ENCODE measurements at regions not wholly inside any gene's neighbourhood (a gene's known extent, or its start where the extent isn't known, plus 50 kb on each side); places are given as distances from the start of the nearest gene placed in this dataset.

DNA sequence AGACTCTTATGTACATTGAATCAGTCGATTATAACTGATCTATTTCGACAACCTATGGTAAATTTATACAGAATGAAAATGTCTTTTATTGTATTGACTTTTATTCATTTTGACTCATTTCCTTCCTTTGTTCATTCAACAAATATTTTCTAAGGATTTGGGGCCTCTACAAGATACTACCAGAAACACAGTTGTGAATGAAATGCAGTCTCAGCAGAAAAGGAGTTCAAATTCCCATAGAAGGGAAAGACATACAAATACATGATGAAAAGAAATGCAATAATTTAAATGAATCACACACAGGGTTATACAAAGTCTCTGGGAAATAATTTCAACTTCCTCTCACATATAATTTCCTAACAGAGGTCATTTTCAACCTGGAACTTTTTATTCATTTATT lies 134.0 kb upstream of the SEMA3A start:
- TF ChIP-seq, protein P1, sequence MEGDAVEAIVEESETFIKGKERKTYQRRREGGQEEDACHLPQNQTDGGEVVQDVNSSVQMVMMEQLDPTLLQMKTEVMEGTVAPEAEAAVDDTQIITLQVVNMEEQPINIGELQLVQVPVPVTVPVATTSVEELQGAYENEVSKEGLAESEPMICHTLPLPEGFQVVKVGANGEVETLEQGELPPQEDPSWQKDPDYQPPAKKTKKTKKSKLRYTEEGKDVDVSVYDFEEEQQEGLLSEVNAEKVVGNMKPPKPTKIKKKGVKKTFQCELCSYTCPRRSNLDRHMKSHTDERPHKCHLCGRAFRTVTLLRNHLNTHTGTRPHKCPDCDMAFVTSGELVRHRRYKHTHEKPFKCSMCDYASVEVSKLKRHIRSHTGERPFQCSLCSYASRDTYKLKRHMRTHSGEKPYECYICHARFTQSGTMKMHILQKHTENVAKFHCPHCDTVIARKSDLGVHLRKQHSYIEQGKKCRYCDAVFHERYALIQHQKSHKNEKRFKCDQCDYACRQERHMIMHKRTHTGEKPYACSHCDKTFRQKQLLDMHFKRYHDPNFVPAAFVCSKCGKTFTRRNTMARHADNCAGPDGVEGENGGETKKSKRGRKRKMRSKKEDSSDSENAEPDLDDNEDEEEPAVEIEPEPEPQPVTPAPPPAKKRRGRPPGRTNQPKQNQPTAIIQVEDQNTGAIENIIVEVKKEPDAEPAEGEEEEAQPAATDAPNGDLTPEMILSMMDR (IDR thresholded peaks at IDR 0.05; ENCODE audit: unreplicated experiment), result no peak
- Mint-ChIP-seq H3K27ac (ENCODE audit: unreplicated experiment) (no peak overlapping the region), H3K4me1 (ENCODE audit: unreplicated experiment) (no peaks in the 10 kb centered on the region), H3K36me3 (ENCODE audit: low read depth, unreplicated experiment) (no peaks in the 10 kb centered on the region), H3K4me3 (ENCODE audit: unreplicated experiment) (no peak overlapping the region), H3K9me3 (ENCODE audit: unreplicated experiment) (no peaks in the 10 kb centered on the region), H3K27me3 (ENCODE audit: unreplicated experiment) (no peaks in the 10 kb centered on the region)
- DNase-seq (ENCODE audit: low spot score), result no peak

DNA sequence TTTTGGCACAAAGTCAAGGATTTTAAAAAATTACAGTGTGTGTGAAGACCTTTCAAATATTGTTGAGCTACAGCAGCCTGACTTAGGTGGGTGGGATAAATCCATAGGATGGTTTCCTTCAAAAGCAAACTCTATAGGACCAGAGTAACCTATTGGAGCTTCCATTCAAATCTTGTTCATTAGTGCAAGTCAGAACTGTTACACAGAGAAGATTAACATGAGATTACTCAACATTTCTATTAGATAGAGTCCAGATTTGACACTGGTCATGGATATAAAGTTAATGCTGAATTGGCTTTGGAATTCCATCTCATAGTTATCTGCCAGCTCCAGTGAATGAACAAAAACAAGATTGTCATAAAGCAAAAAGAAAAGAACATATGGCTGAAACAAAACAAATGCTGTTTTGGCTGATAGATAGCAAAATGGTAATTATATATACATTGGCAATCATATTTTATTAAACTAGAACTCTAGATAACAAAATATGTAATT lies 129.6 kb upstream of the SEMA3A start:
- no peaks in the 10 kb centered on the region for H3K36me3 Mint-ChIP-seq (ENCODE audit: low read depth, unreplicated experiment)
- H3K27me3 Mint-ChIP-seq (ENCODE audit: unreplicated experiment), result no peaks in the 10 kb centered on the region
- no peaks in the 10 kb centered on the region for H3K4me1 Mint-ChIP-seq (ENCODE audit: unreplicated experiment)
- H3K9me3 Mint-ChIP-seq (ENCODE audit: unreplicated experiment), result no peaks in the 10 kb centered on the region
- H3K27ac Mint-ChIP-seq (ENCODE audit: unreplicated experiment), result no peak overlapping the region
- no peak overlapping the region for H3K4me3 Mint-ChIP-seq (ENCODE audit: unreplicated experiment)
- no peak for DNase-seq (ENCODE audit: low spot score)
- TF ChIP-seq, protein P1 (IDR thresholded peaks at IDR 0.05; ENCODE audit: unreplicated experiment), result no peak

DNA sequence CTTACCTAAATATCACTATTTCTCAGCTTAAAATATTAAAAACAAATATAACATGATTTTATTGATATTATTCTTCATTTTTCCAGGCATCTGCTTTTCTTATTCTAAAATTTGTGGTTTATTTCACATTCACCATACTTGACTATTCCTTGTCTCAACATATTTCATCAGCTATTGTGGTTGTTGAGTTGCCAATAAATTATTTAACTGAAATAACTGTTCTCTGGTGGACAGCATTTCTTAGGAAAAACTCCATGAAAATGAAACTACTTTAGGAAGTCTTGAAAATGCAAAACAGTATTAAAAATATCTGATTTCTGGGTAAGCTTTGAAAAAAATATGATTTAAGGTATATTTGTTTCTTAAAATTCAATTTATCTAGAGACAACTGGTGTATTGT lies 122.9 kb upstream of the SEMA3A start:
- TF ChIP-seq, protein P1 (IDR thresholded peaks at IDR 0.05; ENCODE audit: unreplicated experiment), result no peak
- Mint-ChIP-seq H3K4me3 (ENCODE audit: unreplicated experiment) (no peak overlapping the region), H3K36me3 (ENCODE audit: low read depth, unreplicated experiment) (no peaks in the 10 kb centered on the region), H3K9me3 (ENCODE audit: unreplicated experiment) (no peaks in the 10 kb centered on the region), H3K27ac (ENCODE audit: unreplicated experiment) (no peak overlapping the region), H3K27me3 (ENCODE audit: unreplicated experiment) (no peaks in the 10 kb centered on the region), H3K4me1 (ENCODE audit: unreplicated experiment) (no peaks in the 10 kb centered on the region)
- no peak for DNase-seq (ENCODE audit: low spot score)

DNA sequence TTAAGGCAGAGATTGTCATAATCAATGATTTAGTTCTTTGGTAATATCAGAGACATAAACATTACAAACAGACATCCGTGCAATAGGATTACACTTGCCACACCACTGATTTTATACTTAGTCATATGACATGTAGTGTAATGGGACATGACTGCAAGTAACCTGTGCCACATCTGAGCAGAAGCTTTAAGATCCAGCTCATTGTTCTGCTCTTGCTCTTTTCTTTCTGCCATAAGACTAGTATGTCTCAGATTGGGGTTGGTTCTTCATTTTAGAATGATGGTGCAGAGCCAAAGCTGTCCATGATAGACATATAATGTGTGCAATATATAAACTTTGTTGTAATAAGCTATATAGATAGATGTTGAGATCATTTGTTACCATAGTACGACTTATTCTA lies 119.7 kb upstream of the SEMA3A start:
- no peaks in the 10 kb centered on the region for H3K36me3 Mint-ChIP-seq (ENCODE audit: low read depth, unreplicated experiment)
- no peaks in the 10 kb centered on the region for H3K4me1 Mint-ChIP-seq (ENCODE audit: unreplicated experiment)
- H3K27me3 Mint-ChIP-seq (ENCODE audit: unreplicated experiment), result no peaks in the 10 kb centered on the region
- H3K4me3 Mint-ChIP-seq (ENCODE audit: unreplicated experiment), result no peak overlapping the region
- H3K9me3 Mint-ChIP-seq (ENCODE audit: unreplicated experiment), result no peaks in the 10 kb centered on the region
- no peak overlapping the region for H3K27ac Mint-ChIP-seq (ENCODE audit: unreplicated experiment)
- TF ChIP-seq, protein P1 (IDR thresholded peaks at IDR 0.05; ENCODE audit: unreplicated experiment), result no peak
- no peak for DNase-seq (ENCODE audit: low spot score)

DNA sequence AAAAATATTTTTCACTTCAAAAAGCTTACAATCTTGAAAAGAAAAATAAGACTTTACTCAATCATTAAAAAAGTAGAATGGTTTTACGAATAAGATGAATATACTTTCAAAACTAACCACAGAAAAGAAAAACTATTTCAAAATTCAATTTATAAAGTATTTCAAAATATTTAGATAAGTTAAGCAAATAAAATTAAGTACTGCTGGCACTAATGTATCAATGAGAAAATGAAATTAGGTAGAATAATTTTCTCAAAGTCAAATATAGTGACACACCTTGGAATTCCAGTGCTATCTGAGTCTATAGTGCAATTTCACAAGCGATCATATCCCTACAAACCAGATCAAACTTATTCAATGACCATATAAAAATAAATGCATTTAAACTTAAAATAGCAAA lies 109.8 kb upstream of the SEMA3A start:
- no peaks in the 10 kb centered on the region for H3K36me3 Mint-ChIP-seq (ENCODE audit: low read depth, unreplicated experiment)
- TF ChIP-seq, protein P1 (IDR thresholded peaks at IDR 0.05; ENCODE audit: unreplicated experiment), result no peak
- H3K27me3 Mint-ChIP-seq (ENCODE audit: unreplicated experiment), result no peaks in the 10 kb centered on the region
- no peak for DNase-seq (ENCODE audit: low spot score)
- H3K4me3 Mint-ChIP-seq (ENCODE audit: unreplicated experiment), result no peak overlapping the region
- H3K27ac Mint-ChIP-seq (ENCODE audit: unreplicated experiment), result no peak overlapping the region
- H3K9me3 Mint-ChIP-seq (ENCODE audit: unreplicated experiment), result no peaks in the 10 kb centered on the region
- no peaks in the 10 kb centered on the region for H3K4me1 Mint-ChIP-seq (ENCODE audit: unreplicated experiment)

Measured in endothelial cell (in vitro differentiated cells).